ENCODE measurements at regions not wholly inside any gene's neighbourhood (a gene's known extent, or its start where the extent isn't known, plus 50 kb on each side); places are given as distances from the start of the nearest gene placed in this dataset.

DNA sequence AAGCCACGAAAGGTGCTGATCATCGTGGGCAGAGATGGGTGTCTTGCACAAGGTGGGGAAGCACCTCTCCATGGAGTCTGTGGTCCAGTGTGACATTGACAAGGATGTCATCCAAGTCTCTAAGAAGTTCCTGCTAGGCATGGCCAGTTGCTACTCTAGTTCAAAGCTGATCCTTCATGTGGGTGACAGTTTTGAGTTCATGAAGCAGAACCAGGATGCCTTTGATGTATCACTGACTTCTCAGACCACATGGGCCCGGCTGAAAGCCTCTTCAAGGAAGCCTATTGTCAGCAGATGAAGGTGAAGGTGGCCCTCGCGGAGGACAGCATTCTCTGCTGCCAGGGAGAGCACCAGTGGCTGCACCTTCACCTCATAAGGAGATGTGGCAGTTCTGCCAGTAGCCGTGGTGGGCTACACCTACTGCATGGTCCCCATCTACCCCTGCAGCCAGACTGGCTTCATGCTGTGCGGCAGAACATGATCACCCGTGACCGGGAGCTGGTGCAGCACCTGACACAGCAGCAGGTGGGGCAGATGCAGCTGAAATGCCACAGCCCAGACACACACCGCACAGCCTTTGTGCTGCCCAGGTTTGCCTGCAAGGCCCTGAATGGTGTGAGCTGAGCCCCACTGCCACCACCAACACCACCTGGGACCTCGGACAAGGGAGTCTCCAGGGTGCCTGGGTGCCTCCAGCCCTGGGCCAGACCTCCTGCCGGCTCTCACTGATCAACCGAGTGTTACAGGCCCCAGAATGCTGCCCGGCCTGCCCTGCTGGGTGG lies 75.0 kb upstream of the SULF2 start:
- DNase-seq (ENCODE audit: extremely low spot score in 2 of 2): no peak
- Histone ChIP-seq H3K9me3 (no peaks in the 10 kb centered on the region), H3K4me3 (no peak overlapping the region), H3K4me1 (peaks cover 23% of the 10 kb centered on the region), H3K27me3 (no peaks in the 10 kb centered on the region), H3K27ac (no peak overlapping the region), H3K36me3 (no peaks in the 10 kb centered on the region)
- TF ChIP-seq POLR2A (IDR thresholded peaks at IDR 0.05) (no peak), POLR2AphosphoS5 (IDR thresholded peaks at IDR 0.05; ENCODE audit: insufficient read depth in 1 of 2, low read depth in 1 of 2) (no peak)
- TF ChIP-seq, protein P1, sequence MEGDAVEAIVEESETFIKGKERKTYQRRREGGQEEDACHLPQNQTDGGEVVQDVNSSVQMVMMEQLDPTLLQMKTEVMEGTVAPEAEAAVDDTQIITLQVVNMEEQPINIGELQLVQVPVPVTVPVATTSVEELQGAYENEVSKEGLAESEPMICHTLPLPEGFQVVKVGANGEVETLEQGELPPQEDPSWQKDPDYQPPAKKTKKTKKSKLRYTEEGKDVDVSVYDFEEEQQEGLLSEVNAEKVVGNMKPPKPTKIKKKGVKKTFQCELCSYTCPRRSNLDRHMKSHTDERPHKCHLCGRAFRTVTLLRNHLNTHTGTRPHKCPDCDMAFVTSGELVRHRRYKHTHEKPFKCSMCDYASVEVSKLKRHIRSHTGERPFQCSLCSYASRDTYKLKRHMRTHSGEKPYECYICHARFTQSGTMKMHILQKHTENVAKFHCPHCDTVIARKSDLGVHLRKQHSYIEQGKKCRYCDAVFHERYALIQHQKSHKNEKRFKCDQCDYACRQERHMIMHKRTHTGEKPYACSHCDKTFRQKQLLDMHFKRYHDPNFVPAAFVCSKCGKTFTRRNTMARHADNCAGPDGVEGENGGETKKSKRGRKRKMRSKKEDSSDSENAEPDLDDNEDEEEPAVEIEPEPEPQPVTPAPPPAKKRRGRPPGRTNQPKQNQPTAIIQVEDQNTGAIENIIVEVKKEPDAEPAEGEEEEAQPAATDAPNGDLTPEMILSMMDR (IDR thresholded peaks at IDR 0.05): no peak
- intact Hi-C loops (cut with DNase I): no loop called here

DNA sequence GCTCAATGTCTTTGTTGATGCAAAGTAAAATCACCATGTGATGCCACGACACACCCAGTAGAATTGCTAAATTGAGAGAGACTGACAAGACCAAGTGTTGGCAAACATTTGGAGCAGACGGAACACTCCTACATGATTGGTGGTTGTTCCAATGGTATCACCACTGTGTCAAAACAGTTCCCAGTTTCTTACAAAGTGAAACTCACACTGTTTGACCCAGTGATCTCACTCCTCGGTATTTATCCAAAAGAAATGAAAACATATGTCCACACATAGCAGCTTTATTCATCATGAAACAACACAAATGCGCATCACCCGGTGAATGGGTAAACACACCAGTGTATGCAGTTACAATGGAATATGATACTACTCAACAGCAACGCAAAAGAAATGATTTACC lies 74.0 kb upstream of the SULF2 start:
- Histone ChIP-seq H3K36me3 (no peaks in the 10 kb centered on the region), H3K9me3 (no peaks in the 10 kb centered on the region), H3K27ac (peak overlapping the region; percentile 39), H3K4me3 (no peak overlapping the region), H3K4me1 (peaks cover 23% of the 10 kb centered on the region), H3K27me3 (no peaks in the 10 kb centered on the region)
- TF ChIP-seq, protein P1 (IDR thresholded peaks at IDR 0.05): no peak
- TF ChIP-seq POLR2A (IDR thresholded peaks at IDR 0.05) (no peak), POLR2AphosphoS5 (IDR thresholded peaks at IDR 0.05; ENCODE audit: insufficient read depth in 1 of 2, low read depth in 1 of 2) (no peak)
- intact Hi-C loops (cut with DNase I): no loop called here
- DNase-seq (ENCODE audit: extremely low spot score in 2 of 2): no peak

DNA sequence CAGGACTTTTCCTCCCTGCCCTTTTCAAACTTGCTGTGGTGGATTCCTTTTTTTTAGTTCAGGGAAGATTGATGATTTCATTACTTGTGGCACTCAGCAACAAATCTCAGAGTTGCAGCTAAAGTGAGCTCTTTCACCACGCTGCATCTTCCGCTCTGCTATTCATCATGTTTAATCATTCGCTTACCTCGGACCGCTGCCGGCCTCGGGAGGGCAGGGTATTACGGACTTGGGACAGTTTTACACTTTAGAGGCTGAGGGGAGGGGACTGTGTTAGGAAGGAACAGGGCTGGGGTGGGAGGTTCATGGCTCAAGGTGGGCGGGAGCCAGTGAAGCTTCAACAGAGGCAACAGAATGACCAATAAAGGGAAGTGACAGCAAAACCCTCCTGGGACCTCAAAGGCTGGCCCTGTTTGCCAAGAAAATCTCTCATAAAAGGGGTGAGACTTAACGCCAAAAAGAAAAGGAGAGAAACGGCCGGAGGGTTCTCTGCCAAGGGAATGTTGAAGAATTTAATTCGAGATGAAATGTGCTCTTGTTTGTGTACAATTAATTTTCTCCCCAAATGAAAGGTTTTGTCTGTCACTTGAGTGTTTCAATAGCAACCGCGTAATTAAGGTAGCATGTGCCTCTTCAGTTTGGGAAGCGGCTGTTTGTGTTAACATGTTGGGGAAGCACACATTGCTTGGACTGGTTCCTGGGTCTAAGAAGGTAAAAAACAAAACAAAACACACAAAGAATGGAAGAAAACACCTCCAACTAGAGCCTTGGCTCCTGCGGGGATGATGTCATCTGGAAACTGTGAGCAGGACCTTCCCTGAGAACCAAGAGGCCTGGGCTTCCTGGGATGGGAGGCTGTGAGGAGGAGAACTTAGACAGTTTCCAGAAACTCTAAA lies 72.5 kb upstream of the SULF2 start:
- peak overlapping the region; percentile 78 for H3K27ac ChIP-seq
- intact Hi-C loops (cut with DNase I): no loop called here

DNA sequence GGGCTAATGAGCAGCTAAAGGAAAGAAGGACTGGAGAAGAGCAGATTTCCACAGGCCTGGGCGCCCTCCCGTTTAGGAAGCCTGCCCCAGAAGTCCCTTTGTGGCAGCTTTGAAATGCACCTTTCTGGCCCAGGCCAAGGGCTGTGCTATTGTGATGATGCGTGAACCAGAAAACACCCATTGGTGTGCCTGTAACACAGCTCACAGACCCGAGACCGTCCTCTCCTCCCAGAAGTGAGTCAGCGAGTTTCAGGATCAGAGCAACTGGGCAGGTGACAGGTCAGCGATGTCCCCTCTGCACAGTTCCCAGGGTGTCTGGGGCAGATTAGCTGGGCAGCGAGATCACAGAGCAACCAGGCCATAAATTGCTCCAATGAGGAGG lies 71.9 kb upstream of the SULF2 start:
- H3K27ac ChIP-seq: peak overlapping the region; percentile 78
- H3K4me3 ChIP-seq: peak overlapping the region in 1 of 2 donors; percentile 12
- TF ChIP-seq POLR2AphosphoS5 (IDR thresholded peaks at IDR 0.05; ENCODE audit: insufficient read depth in 1 of 2, low read depth in 1 of 2) (peak in 1 of 2 donors; percentile 28), POLR2A (IDR thresholded peaks at IDR 0.05) (no peak)
- H3K27me3 ChIP-seq: no peaks in the 10 kb centered on the region
- no peak for DNase-seq (ENCODE audit: extremely low spot score in 2 of 2)
- peaks cover 23% of the 10 kb centered on the region for H3K4me1 ChIP-seq
- intact Hi-C loops (cut with DNase I): no loop called here
- H3K36me3 ChIP-seq: no peaks in the 10 kb centered on the region
- no peaks in the 10 kb centered on the region for H3K9me3 ChIP-seq

More for the DNA sequence above, 72.5 kb upstream of the SULF2 start:
- H3K27me3 ChIP-seq: no peaks in the 10 kb centered on the region
- no peak for TF ChIP-seq POLR2A (IDR thresholded peaks at IDR 0.05)
- TF ChIP-seq POLR2AphosphoS5 (IDR thresholded peaks at IDR 0.05; ENCODE audit: insufficient read depth in 1 of 2, low read depth in 1 of 2): peak in 1 of 2 donors; percentile 21
- TF ChIP-seq, protein P1 (IDR thresholded peaks at IDR 0.05): no peak
- H3K4me3 ChIP-seq: peak overlapping the region in 1 of 2 donors; percentile 12
- peaks cover 23% of the 10 kb centered on the region for H3K4me1 ChIP-seq
- H3K36me3 ChIP-seq: no peaks in the 10 kb centered on the region
- peak in 1 of 2 donors; percentile 93 for DNase-seq (ENCODE audit: extremely low spot score in 2 of 2)
- H3K9me3 ChIP-seq: no peaks in the 10 kb centered on the region

DNA sequence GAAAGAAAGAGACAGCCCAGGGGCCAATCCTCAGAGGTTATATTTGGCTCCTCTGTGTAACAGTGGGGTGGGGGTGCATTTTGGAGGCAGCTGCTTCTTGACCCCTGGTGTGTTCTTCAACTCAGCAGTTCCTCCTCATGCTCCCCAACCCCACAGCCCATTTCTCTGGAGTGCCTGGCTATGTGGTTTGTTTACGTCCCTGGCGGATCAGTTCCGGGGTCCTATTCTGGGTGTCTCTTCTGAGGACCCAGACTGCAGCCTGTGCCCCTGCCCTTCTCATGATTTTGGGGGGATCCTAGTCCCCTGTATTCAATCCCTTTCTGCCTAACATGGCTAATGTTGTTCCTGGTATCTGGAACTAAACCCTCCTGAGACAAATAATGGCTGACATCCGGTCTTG lies 70.5 kb upstream of the SULF2 start:
- intact Hi-C loops (cut with DNase I): no loop called here
- no peak overlapping the region for H3K4me3 ChIP-seq
- no peak overlapping the region for H3K27ac ChIP-seq
- no peaks in the 10 kb centered on the region for H3K9me3 ChIP-seq
- no peak for DNase-seq (ENCODE audit: extremely low spot score in 2 of 2)
- no peaks in the 10 kb centered on the region for H3K27me3 ChIP-seq
- peaks cover 23% of the 10 kb centered on the region for H3K4me1 ChIP-seq
- H3K36me3 ChIP-seq: no peaks in the 10 kb centered on the region
- TF ChIP-seq POLR2AphosphoS5 (IDR thresholded peaks at IDR 0.05; ENCODE audit: insufficient read depth in 1 of 2, low read depth in 1 of 2): no peak
- TF ChIP-seq, protein P1 (IDR thresholded peaks at IDR 0.05): no peak
- no peak for TF ChIP-seq POLR2A (IDR thresholded peaks at IDR 0.05)
